HL-60/S4 treated with retinoic acid at 250 ng/mL for 4 days and 3 days (cell line): ENCODE measurements at regions not wholly inside any gene's neighbourhood (a gene's known extent, or its start where the extent isn't known, plus 50 kb on each side); places are given as distances from the start of the nearest gene placed in this dataset.

ENCODE experiments used
- in situ Hi-C: fragments of 300-500 bp; cut with MboI; formaldehyde crosslinking; loops from 2 replicates; pipeline ENCODE4 v1.7.0; 2022; ENCODE audit warnings: low sequenced_read_pairs

DNA sequence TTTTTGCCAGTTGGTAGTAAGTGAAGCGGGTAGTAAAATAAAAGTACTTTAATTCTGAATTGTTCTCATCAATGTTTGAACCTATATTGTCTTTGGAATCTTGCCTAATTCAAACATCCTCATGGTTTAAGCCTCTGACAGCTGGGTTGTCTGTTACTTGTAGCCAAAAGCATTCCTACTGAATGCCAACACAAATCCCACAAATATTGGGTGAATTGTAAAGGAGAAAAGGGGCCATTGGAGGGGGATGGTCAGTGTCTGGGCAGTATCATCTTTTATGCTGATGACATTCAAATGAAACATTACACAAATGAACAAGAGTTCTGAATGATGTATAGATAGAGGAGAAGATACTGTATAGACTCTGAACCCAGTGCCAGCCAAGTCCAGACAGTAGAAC, 309.5 kb downstream of the OSTF1 start:
- in situ Hi-C loops: no loop called here

DNA sequence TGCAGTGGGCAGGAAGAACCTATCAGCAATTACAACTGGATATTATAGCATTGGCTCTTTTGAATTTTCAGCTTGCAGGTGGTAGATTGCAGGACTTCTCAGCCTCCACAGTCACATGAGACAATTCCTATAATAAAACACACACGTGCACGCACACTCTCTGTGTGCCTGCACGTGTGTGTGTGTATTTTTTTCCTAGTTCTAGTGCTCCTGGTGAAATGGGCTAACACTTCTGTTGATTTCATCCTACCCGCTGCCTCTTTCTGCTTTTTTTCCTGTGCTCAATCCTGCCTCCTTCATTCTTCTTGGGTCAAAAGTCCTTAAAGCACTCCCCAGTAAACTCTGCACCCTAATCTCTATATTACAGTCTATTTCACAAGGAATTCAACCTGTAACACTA, 320.1 kb downstream of the OSTF1 start:
- in situ Hi-C loops: no loop called here

DNA sequence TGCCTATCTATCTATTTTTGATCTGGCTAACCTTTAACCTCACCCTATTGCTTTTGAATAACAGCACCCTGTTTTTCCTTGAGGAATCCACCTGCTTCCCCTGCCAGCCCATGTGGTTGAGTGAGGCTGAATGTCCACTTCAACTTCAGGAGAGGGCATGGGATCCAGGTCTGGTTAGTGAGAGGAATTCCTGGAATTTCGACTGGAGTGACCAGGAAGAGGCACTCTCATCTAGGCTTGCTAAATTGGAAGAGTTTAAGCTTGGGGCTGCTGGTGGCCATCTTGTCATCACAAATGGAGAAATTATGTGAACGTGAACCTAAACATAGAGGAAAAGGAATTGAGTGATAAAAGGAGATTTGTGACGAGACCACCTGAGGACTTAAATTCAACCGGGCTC, 322.1 kb downstream of the OSTF1 start:
- in situ Hi-C loops: no loop called here

DNA sequence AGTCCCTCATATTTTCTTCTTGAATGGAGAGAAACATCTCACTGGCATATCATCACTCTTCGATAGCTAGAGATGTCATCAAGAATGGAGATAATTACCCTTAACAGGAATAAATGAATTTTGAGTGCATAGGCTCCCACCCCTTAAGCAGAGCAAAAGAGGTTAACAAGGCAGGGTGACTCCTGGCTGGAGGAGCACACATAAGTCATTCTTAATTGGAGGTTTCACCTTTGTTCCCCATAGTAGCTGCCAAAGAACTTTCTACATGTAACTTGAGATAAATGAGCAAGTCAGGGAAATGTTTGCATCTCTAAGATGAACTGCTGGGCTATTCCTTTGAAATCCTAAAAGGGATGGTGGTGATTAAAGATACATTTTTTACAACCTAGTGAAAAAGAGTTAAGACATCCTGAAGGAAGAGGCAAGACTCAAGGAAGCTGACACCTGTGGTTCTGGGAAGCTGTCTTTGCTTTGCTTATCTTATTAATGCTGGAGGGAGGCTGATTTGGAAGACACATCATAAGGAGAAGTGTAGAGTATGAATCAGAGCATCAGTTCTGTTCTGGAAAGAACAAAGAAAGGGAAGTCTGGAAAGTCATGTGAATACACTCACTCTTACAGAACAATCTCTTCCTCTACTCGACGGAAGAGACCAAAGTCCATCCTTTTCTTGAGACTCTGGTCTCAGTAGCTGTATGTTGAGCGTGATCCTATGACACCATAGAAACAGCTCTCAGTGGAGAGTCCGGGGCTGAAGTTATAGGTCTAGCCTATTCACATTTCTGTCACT, 326.3 kb downstream of the OSTF1 start:
- in situ Hi-C loops: no loop called here

DNA sequence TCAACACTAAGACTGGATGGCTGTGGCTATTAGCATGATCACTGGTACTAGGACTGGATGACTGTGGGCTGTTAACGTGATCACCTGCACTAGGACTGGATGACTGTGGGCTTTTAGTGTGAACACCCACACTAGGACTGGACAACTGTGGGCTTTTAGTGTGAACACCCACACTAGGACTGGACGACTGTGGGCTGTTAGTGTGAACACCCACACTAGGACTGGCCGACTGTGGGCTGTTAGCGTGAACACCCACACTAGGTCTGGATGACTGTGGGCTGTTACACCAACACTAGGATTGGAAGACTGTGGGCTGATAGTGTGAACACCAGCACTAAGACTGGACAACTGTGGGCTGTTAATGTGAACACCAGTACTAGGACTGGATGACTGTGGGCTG, 329.2 kb downstream of the OSTF1 start:
- in situ Hi-C loops: no loop called here

DNA sequence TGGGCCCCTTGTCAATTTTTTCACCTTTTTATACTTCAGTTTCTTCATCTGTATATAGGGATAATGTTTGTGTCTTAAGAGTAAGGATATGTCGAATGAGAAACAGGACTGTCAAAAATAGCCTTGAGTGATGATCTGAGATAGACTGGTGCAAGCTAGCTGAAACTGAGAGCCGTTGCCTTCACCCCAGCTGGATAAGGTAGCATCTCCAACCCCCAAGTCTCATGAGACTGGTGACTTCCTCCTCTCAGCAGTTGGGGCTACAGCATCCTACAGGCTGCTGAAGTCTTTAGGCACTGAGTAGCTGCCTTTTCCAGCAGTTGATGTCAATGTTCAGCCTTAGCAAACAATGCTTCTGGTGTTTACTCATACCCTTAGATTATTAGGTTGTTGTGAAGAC, 330.2 kb downstream of the OSTF1 start:
- in situ Hi-C loops: no loop called here

DNA sequence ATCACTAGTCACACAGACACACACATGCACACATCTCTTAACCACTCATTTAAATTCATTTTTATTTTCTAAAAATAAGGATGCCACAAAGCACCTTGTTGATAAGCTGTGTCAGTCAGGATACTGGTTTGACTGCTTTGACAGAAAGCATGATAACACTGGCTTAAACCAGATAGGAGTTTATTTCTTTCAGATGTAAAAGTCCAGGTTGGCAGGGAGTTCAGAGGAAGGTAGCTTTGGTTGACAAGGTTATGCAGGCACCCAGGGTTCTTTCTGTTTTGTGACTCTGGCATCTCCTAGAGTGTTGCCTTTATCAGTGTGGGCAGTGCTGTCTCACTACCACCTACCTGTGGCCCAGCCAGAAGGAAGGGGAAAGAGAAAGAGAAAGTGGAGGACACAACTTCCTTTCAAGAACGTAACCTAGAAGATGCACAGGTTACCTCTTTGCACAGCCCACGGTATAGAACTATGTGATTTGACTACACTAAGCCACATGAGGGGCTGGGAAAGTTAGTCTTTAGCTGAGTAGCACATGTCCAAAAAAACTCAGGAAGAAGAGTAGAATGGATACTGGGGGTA, 334.7 kb downstream of the OSTF1 start:
- in situ Hi-C loops: no loop called here

DNA sequence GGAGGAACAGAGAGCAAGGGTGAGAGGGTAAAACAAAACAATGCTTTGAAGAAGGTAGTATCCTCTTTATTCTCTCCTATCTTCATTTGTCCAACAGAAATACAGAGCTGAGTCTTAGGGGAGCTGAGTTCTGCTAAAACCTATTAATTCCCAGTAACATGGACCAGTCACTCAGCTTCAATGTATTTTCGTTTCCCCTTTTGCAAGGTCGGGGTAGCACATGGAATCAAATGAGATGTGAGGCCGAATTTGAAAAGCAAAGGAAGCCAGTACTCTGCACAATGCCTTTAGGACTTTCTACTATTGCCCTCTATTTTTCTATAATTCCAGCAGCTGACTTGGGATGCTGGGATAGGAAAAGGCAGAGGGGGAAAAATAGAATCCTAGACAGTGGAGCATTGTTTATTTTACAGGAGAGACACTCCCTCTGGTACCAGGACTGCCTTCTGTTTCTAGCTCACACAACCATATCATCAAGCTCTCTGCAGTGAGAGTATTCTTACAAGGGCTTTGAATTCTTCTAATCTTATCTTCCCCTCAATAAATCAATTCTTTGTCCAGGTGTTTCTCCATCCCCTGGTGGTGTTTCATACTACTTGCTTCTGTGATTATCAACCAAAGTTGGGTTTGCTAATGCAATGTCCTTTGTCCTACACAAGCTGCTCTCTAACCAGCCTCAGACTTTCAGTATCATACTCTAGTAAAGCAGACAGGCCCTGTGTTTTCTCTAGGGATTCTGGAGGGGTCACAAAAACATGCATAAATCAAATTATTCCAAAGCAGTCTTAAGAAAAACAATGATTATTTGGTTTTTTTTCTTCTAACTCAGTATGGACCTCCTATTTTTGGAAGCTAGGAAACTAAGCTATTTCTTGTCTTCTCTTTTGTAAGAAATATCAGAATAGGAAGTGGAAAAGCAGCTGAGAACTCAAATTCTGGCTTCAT, 341.5 kb downstream of the OSTF1 start:
- in situ Hi-C loops: no loop called here

DNA sequence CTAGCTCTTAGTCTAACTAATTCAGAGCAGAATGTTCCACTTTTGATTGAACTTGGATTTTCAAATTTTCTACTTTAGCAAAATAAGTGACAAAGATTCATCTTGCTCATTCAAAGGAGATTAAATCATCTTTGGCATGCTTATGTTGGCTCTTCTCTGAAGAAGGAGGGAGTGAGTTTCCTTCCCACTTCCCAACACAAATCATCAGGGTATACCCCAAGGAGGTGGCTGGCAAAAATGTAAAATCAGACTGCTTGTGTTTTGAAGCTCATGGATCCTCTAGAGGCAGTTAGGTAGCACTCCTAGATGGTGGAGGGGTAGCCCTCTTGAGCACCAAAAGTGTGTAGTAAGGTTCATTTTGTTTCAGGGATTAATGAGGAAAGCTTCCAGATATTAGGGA, 343.1 kb downstream of the OSTF1 start:
- in situ Hi-C loops: no loop called here

DNA sequence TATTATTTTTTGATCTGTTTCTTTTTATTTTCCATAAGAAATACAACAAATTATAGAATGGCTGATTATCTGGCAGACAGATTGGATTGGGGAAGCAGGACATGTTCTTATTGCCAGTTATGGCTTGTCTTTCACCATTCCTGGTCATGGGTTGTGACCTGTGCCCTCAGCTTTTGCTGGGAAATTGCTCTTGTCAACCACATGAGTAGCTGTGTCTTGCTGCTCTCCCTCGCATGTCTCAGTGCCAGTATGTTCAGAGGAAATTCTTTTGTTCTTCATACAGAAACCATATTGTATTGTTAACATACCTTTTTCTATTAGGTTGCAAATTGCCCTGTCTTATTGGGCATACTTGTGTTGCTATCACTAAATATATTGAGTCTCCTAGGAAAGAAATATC, 344.1 kb downstream of the OSTF1 start:
- in situ Hi-C loops: no loop called here

DNA sequence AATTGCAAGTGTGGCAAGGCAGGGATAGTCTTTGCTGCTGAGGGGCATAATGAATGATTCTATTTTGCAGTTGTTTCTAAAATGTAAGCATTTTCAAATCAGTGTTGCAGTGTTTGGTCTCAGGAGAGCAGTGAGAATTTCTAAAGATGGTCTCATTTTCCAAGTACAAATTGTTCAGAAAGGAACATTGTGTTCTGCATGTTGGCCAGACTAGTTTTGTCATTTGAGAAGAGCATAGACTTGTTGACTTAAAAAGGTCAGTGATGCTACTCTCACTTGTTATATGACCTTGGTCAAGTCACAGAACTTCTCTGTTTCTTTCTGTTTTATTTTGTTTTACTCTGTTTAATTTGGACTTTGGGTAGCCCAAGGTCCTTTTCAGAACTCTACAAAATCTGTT, 344.6 kb downstream of the OSTF1 start:
- in situ Hi-C loops: no loop called here

DNA sequence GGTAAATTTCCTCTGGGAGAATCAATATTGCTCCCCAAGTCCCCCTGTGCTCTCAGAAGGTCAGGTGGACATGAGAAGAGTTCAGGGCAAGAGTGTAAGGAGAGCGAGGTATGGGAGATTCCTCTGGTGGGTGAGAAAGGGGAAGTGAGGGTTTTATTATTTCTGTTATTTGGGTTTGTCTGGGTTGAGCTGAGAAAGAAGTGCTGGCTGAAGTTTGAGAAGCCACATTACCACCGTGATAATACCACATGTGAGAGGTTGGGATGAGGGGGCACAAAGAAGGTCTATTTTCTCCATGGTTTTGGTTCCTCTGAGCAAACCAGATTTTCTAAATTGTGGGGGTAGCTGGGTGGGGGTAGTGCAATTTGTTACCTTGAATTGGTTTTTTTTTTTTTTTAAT, 350.4 kb downstream of the OSTF1 start:
- in situ Hi-C loops: no loop called here

DNA sequence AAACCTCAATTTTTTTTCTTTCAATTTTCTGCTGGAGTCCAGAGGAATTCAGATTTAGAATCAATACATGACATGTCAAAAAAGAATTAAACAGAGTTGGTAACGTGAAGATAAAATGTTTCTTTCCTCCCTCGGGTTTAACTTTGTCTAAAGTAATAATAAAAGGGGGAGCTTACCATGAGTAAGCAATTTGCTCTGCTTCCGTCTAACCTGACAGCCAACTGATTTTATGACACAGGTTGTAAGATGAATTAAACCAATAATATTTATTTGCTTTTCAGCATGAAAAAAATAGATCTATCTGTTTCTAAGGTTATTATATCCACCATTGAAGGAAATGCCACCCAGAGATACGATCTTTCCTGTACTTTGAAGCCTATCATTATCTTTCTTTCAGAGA, 352.6 kb downstream of the OSTF1 start:
- in situ Hi-C loops: no loop called here

DNA sequence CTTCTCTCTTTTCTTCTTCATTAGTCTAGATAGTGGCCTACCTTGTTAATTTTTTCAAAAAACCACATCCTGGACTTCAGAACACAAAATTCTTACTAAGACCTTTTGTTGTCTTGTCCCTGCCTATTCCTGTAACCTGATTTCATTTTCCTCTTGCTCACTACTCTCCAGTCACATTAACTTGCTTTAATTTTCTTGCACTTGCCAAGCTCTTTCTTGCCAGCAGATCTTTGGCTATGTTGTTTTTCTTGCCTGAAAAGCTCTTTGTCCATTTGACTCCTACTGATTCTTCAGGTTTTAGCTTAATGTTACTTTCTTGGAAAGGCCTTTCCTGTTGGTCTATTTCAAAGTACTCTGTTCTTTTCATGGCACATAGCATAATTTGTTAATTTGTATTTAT, 356.8 kb downstream of the OSTF1 start:
- in situ Hi-C loops: no loop called here

DNA sequence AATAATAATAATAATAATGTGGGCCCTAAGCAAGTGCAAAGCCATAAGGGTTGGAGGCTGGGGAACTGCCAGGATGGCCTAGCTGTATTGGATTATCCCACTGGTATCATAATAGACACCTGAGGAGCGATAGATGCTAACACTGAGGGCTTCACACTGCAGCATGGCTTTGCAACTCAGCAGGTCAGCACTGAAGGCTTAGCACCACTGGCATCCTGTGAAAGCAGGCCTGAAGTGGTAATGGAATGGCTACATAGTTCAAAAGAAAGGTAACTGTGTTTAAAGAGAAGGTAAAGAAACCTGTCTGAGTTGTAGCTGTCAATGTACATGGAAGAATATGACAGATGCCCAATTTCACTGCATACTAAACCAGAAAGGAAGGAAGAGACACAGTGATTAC, 359.0 kb downstream of the OSTF1 start:
- in situ Hi-C loops: no loop called here

DNA sequence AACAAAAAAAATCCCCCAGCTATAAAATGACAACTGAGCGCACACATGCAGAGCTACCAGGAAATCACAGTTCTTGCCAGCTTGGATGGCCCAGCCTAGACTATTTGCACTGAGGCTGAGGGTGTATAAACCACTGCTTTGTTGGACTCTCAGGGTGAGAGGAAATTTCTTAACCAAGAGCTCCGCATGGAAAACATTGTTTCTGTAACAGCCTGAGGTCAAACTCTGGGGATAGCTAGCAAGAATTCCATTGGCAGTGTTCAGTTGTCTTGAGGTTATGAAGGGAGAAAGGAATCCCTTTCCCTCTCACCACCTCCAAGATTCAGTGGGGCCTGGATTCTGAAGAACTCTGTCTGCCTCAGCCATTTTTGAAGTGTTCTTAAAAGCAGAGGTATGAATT, 360.0 kb downstream of the OSTF1 start:
- in situ Hi-C loops: no loop called here

DNA sequence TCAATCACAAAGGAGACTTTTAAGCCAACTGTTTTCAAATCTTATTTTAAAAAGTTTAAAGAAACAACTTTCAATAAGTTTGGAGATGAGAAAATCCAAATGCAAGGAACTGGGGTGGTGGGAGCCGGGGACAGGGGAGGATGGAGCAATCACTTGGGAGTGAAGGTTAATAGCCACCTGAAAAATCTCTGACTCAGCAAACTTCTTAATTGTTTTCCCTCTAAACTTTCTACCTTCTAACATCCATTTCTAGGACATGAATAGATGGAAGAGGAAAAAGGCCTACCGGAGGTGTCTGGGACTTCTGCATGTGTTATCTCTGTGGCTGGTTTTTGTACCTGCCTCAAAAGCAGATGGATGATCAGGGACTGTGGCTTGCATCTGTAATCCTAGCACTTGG, 360.6 kb downstream of the OSTF1 start:
- in situ Hi-C loops: no loop called here

DNA sequence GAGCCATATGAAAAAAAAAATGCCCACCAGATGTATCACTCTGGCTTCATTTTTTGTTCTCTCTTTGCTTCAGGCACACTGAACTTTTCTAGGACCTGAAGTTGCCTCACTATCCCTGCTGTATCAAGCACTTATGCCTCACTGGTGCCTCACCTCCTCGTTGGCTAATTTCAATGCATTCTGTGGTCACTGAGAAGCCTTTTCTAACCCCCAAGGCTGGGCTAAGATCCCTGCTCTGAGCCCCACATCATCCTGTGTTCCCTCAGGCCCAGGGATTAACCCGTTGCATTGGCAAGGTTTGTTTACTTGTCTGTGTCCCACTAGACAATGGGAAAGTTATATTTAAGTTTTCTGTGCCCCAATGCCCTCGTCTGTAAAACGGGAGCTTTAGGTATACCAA, 362.7 kb downstream of the OSTF1 start:
- in situ Hi-C loops: no loop called here

DNA sequence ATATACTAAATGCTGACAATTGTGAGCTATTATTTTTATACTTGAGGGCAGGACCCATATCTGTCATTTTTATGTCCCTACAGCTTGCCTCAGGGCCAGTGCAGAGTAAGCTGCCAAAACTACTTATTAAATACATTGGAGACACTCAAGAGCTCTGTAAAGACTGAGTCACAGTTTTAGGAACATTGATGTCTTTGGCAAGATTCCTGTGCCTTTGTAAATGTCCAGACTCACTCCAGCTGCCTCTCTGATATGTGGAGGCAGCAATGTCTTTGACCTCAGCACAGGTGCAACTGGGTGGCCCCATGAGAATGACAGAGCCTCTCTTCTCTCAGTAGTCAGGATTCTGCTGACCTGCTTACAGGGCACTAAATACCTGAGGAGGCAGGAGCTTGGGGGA, 363.2 kb downstream of the OSTF1 start:
- in situ Hi-C loops: no loop called here

DNA sequence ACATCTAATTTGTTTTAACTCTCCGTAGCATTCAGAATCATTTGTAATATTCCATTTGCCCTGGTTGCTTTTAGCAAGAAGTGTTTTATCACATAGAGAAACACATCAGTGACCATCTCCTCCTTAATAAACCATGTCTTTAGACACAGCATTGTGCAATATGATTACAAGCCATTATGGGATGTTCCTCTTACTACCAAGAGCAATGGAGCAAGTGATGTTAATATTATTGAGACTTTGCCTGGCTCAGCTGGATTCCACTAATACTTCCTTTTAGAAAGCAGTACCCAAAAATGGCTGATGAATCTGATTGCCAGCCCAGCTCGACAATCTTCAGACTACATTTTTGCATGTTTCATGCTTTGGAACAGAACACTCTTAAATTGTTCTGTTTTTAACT, 364.2 kb downstream of the OSTF1 start:
- in situ Hi-C loops: no loop called here

DNA sequence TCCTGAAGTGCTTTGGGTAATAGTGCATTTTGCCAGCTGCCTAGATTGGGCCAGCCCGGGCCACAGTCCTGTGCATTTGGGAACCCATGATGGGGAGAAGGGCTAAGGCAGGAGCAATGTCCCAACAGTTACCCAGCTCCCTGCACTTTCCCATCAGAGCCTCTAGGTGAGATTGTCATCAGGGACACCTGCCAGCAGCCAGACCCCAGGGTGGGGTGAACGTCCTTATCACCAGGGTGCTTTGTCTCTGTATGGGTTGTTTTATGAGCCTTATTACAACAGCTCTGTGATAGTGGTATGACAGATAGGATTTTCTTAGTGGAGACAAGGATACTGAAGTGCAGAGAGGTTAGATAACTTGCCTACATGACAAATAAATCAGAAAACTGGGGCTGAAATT, 365.7 kb downstream of the OSTF1 start:
- in situ Hi-C loops: no loop called here

DNA sequence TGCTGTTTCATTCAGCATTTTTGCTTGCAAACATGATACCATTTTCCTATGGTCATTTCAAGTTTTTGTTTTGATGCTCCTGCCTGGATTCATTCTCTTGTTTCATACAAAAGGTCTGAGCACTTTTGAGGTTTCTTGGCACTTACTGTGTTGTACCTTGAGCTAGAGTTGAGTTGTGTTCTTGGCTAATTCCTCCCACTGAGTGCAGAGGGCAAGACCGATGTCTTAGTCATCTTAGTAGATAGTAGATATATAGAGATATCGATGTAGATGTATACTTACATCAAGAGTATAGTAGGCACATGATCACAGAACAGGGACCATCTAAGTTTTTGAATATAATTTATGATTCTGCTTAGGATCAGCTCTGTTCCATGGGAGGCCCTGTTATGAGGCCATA, 366.6 kb downstream of the OSTF1 start:
- in situ Hi-C loops: no loop called here
